ENCODE measurements at regions not wholly inside any gene's neighbourhood (a gene's known extent, or its start where the extent isn't known, plus 50 kb on each side); places are given as distances from the start of the nearest gene placed in this dataset.

GRCh38 chr2:14855751-14856150 is 223.2 kb downstream of the LRATD1 start (continued):
- no peak for TF ChIP-seq ZNF462 (CRISPR knock-in tag; IDR thresholded peaks at IDR 0.05)
- no peak for TF ChIP-seq STAT1 (IDR thresholded peaks at IDR 0.05; ENCODE audit: unreplicated experiment)
- TF ChIP-seq REST (IDR thresholded peaks at IDR 0.05; ENCODE audit: unreplicated experiment): no peak

- ATAC-seq: no peak
- Histone ChIP-seq H3F3A (replicated peaks; ENCODE audit: low read depth) (no peaks in the 10 kb centered on the region), H3K9me2 (ENCODE audit: insufficient read depth) (peaks cover 3% of the 10 kb centered on the region; the same call in 1 of the 2 replicates), H3K4me1 (ENCODE audit: insufficient read depth) (no peaks in the 10 kb centered on the region; the same call in 1 of the 2 replicates), H3K4me3 (no peak overlapping the region), H4K20me1 (replicated peaks; ENCODE audit: insufficient read depth) (no peaks in the 10 kb centered on the region), H3K4me2 (0 out of 2 replicates have a peak overlapping the region, but pooled peaks have one; percentile 11), H3K27me3 (ENCODE audit: insufficient read depth) (no peaks in the 10 kb centered on the region), H3K79me2 (replicated peaks; ENCODE audit: insufficient read depth) (no peaks in the 10 kb centered on the region), H2AFZ (no peak overlapping the region), H3K36me3 (ENCODE audit: insufficient read depth) (no peaks in the 10 kb centered on the region), H3K27ac (ENCODE audit: low read depth) (no peak overlapping the region)
- 0 out of 2 replicates have a peak overlapping the region, but pooled peaks have one; percentile 7 for H3K27ac Mint-ChIP-seq
- no peak overlapping the region for H3K4me3 Mint-ChIP-seq
- DNase-seq (ENCODE audit: low spot score): peak; percentile 5
- H3K36me3 Mint-ChIP-seq (ENCODE audit: low read depth): no peaks in the 10 kb centered on the region; the same call in 2 of the 3 replicates
- H3K9me3 Mint-ChIP-seq: peaks cover 10% of the 10 kb centered on the region
- H3K4me1 Mint-ChIP-seq: peaks cover 17% of the 10 kb centered on the region
- H3K27me3 Mint-ChIP-seq (ENCODE audit: insufficient read depth, low read depth, poor library complexity): no peaks in the 10 kb centered on the region
- no peak for TF ChIP-seq EZH2phosphoT487 (IDR thresholded peaks at IDR 0.05; ENCODE audit: unreplicated experiment)
- TF ChIP-seq ZNF462 (CRISPR knock-in tag; IDR thresholded peaks at IDR 0.05): no peak
Measured at GRCh38 chr2:14861181-14861580, 228.7 kb downstream of the LRATD1 start.

Measured in GM23338 (cell line).